HG03025 (cell line): ENCODE measurements at regions not wholly inside any gene's neighbourhood (a gene's known extent, or its start where the extent isn't known, plus 50 kb on each side); places are given as distances from the start of the nearest gene placed in this dataset.
"Not testable (repeated sequence)": the region's sequence is repeated elsewhere in the genome, so short reads cannot be mapped to it uniquely, and the experiment has no call there.

Source experiments
- ATAC-seq: cut with Tn5 transposase; IDR thresholded peaks from one replicate; pipeline ENCODE4 v1.9.1; 2021; ENCODE audit warnings: mild to moderate bottlenecking, moderate library complexity; ENCODE audit not compliant: unreplicated experiment, low FRiP score

- no peak for ATAC-seq
Measured at GRCh38 chr7:43042302-43042701, 70.1 kb upstream of the HECW1 start.

GRCh38 chr7:43044511-43044910 is 67.9 kb upstream of the HECW1 start:
- ATAC-seq = no peak

GRCh38 chr7:43054052-43054722 is 58.3 kb upstream of the HECW1 start:
- no peak for ATAC-seq

- no peak for ATAC-seq
Measured at GRCh38 chr7:43057141-43057540, 55.3 kb upstream of the HECW1 start.

- ATAC-seq = peak; percentile 74
Measured at GRCh38 chr7:43058271-43059066, 54.0 kb upstream of the HECW1 start.

GRCh38 chr7:43059067-43059600 is 53.3 kb upstream of the HECW1 start:
- not testable (repeated sequence) for ATAC-seq
